ENCODE measurements at regions not wholly inside any gene's neighbourhood (a gene's known extent, or its start where the extent isn't known, plus 50 kb on each side); places are given as distances from the start of the nearest gene placed in this dataset.
"Not testable (repeated sequence)": the region's sequence is repeated elsewhere in the genome, so short reads cannot be mapped to it uniquely, and the experiment has no call there.

DNA sequence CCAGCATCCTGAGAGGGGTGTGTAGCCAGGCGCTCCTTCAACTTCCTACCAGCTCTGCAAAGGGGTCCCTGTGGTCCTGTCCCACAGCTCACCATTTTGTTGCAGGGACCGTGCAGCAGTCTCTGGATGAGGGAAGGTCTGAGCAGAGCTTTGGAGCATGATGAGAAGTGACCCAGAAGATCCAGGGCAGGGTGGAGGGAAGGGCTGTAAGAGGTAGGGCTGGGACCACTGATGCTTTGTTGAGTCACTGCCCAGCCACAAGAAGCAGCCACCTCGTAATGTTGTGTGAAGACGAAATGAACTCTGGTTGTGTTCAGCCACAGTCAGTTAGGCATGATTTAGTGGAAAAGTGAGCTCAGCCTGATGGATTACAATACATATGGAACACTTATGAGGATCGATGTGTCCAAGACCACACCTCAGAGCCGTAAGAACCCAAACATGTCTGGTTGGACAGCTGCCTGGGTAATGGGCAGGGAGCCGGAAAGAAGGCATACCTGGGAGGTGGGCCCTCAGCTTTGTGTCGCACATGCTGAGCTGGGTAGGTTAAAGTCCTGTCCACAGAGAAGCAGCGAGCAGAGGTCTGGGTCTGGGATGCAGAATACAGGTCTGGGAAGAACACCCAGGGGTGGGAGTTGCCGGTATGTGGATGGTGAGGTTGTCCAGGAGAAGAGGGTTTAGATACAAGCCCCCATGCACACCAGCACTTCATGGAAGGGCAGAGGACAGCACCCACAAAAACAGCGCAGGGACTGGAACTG, 250.1 kb downstream of the GADD45G start:
- Histone ChIP-seq H3K4me1 (ENCODE audit: insufficient read depth, low read length) (no peaks in the 10 kb centered on the region), H3K36me3 (ENCODE audit: insufficient read depth, low read length) (no peaks in the 10 kb centered on the region), H3K9ac (ENCODE audit: low read depth, low read length) (no peak overlapping the region), H3K9me3 (ENCODE audit: control insufficient read depth, insufficient read depth, low read length) (no peaks in the 10 kb centered on the region)

DNA sequence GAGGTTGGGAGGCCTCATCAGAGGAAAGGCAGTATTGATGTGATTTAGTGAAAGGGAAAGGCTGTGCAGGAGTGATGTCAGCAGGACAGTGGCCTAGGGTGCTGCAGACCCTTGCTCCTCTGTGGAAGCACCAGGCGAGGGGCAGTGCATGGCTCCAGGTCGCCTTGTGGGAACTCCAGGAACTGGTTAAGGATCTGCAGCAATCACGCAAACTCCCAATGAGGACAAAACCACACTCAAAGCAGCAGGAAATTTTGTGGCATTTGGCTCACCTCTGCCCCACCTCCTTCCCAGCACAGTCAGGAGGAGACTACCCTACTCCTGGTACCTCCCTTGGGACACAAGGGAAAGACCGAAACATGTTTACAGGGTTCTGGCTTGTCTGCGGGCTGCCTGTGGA, 251.5 kb downstream of the GADD45G start:
- not testable (repeated sequence) for H3K9me3 ChIP-seq (ENCODE audit: control insufficient read depth, insufficient read depth, low read length); H3K9ac ChIP-seq (ENCODE audit: low read depth, low read length); H3K4me1 ChIP-seq (ENCODE audit: insufficient read depth, low read length); H3K36me3 ChIP-seq (ENCODE audit: insufficient read depth, low read length)

DNA sequence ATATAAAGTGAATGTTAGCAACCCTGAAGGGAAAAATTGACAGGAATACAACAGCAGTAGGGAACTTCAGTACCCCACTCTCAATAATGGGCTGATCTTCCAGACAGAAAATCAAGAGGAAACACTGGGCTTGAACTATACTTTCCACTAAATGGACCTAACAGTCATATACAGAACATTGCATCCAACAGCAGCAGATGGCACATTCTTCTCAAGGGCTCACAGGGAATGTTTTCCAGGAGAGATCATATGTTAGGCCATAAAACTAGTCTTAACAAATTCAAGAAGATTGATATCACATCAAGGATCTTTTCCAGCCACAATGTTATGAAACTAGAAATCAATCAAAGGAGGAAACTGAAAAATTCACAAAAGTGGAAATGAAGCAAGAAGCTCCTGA, 252.1 kb downstream of the GADD45G start:
- not testable (repeated sequence) for H3K36me3 ChIP-seq (ENCODE audit: insufficient read depth, low read length); H3K9ac ChIP-seq (ENCODE audit: low read depth, low read length); H3K4me1 ChIP-seq (ENCODE audit: insufficient read depth, low read length); H3K9me3 ChIP-seq (ENCODE audit: control insufficient read depth, insufficient read depth, low read length)

DNA sequence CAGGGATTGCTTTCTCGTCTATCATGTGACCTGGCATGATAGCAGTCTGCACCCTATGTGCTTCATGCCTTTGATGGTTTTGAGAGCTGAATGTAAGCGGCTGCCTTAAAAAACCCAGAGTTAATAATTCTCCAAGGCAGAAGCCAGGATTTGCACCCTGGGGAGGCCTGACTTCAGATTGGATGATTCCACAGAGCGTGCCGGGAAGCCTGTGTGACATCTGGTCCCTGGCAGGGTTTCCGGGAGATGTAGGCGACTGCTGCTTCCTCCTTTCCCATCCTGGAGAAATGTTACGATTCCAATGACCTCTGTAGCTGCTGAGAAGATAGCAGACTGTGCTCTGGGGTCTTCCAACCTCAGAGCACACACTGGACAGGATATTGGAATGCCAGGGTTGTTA, 255.0 kb downstream of the GADD45G start:
- H3K4me1 ChIP-seq (ENCODE audit: insufficient read depth, low read length); H3K9me3 ChIP-seq (ENCODE audit: control insufficient read depth, insufficient read depth, low read length); H3K9ac ChIP-seq (ENCODE audit: low read depth, low read length); H3K36me3 ChIP-seq (ENCODE audit: insufficient read depth, low read length): not testable (repeated sequence)

DNA sequence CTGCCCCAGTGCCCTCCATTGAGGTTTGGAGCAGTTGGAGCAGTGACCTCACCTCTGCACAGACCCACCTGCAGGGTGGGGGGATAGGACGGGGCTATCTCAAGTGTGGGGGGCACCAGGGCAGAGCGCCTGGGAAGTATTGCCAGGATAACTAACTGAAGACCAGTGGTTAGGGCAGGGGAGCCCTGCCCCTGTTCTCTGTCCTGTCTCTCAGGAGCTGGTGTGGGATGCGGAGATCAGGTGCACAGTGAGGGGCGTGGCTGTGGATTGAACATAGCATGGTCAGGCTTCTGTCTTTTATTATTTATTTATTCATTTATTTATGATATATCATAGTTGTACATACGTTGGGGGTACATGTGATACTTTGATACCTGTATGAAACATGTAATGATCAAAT, 256.6 kb downstream of the GADD45G start:
- not testable (repeated sequence) for H3K9ac ChIP-seq (ENCODE audit: low read depth, low read length); H3K9me3 ChIP-seq (ENCODE audit: control insufficient read depth, insufficient read depth, low read length); H3K4me1 ChIP-seq (ENCODE audit: insufficient read depth, low read length); H3K36me3 ChIP-seq (ENCODE audit: insufficient read depth, low read length)

DNA sequence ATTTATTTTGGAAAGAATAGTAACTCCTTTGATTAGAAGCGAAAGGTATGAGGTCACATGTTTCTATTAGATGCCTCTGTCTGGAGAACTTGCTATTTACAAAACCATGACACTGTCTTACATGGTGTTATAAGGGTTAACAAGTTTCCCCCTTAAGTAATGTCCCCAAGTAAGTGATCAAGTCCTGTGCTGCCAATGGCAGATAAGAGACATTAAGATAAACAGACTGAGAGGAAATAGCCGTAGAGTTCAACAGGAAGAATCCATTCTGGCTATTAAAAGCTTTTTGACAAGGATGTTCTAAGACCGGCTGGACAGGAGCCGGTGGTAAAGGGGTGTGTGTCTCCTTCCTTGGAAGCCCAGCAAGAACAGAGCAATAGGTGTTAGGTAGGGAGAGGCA, 257.5 kb downstream of the GADD45G start:
- Histone ChIP-seq H3K4me1 (ENCODE audit: insufficient read depth, low read length) (no peaks in the 10 kb centered on the region), H3K9ac (ENCODE audit: low read depth, low read length) (no peak overlapping the region), H3K9me3 (ENCODE audit: control insufficient read depth, insufficient read depth, low read length) (no peaks in the 10 kb centered on the region), H3K36me3 (ENCODE audit: insufficient read depth, low read length) (no peaks in the 10 kb centered on the region)

DNA sequence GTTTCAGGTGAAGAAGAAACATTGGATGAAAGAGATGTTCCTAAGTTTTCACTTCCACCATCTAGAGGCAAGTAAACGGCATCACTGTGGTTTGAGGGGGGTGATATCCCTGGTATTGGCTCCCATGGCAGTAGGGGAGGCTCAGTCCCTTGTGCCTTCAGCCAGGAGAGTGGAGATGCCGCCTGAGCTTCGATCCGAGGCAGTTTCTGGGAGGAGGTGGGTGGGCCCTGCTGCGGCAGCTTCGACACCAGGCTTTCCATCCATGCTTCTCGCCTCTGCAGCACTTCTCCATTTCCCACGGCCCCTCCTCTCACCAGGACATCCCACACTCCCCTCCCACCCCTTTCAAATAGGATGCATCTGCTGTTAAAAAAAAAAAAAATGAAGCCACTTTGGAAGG, 258.3 kb downstream of the GADD45G start:
- H3K4me1 ChIP-seq (ENCODE audit: insufficient read depth, low read length) = no peaks in the 10 kb centered on the region
- H3K9ac ChIP-seq (ENCODE audit: low read depth, low read length) = no peak overlapping the region
- no peaks in the 10 kb centered on the region for H3K9me3 ChIP-seq (ENCODE audit: control insufficient read depth, insufficient read depth, low read length)
- H3K36me3 ChIP-seq (ENCODE audit: insufficient read depth, low read length) = no peaks in the 10 kb centered on the region

DNA sequence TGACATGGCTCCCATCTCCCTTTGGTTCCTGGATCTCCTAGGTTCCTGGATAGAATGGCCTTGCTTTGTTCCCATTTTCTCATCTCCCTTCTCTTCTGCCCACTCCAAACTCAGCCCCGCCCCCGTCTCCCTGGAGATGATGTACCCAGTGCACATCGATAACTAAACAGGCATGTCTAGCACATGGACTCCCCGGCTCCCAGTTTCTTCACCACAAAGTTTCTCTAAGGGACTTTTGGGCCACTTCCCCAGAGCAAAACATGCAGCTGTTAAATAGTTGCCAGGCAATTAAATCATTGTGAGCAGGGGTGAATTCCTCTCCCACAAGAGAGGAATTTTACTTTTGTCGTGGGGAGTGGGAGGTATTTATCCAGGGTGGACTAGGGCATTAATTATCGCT, 259.0 kb downstream of the GADD45G start:
- Histone ChIP-seq H3K36me3 (ENCODE audit: insufficient read depth, low read length) (no peaks in the 10 kb centered on the region), H3K9ac (ENCODE audit: low read depth, low read length) (no peak overlapping the region), H3K9me3 (ENCODE audit: control insufficient read depth, insufficient read depth, low read length) (no peaks in the 10 kb centered on the region), H3K4me1 (ENCODE audit: insufficient read depth, low read length) (no peaks in the 10 kb centered on the region)

DNA sequence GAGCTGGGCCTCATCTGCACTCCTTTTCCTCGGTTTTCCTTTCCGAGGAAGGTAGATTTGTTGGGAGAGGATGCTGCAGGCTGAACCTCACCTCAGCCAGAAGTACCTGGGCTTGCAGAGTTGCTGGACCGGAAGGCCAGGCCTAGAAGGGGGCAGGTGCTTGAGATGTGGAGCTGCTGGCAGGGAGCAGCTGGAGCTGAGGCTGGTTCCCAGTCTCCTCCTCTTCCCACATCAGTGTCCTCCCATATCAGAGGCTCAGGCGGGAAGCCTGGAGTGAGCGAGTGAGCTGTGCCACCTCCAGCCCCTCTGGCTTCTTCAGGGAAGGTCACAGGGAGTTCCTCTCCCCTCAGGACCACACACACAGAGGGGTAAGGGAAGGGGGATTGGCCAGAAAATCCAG, 259.4 kb downstream of the GADD45G start:
- Histone ChIP-seq H3K9ac (ENCODE audit: low read depth, low read length) (no peak overlapping the region), H3K9me3 (ENCODE audit: control insufficient read depth, insufficient read depth, low read length) (no peaks in the 10 kb centered on the region), H3K4me1 (ENCODE audit: insufficient read depth, low read length) (no peaks in the 10 kb centered on the region), H3K36me3 (ENCODE audit: insufficient read depth, low read length) (no peaks in the 10 kb centered on the region)

DNA sequence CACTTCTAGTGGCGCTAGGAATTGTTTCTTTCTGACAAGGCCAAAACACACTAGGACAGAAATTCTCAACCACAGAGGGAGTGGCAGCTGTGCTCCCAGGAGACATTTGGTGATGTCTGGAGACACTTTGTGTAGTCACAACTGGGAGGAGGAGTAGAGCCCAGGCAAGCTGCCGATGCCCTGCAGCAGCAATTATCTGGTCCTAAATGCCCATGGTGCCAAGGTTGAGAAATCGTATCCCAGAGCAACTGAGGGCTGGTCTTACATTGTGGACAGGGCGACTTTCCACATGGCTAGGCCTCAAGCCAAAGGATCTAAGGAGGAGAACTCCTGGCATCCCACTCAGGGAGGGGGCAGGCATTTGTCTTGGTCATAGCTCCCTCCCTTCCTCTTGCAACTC, 259.9 kb downstream of the GADD45G start:
- Histone ChIP-seq H3K36me3 (ENCODE audit: insufficient read depth, low read length) (no peaks in the 10 kb centered on the region), H3K9me3 (ENCODE audit: control insufficient read depth, insufficient read depth, low read length) (no peaks in the 10 kb centered on the region)

DNA sequence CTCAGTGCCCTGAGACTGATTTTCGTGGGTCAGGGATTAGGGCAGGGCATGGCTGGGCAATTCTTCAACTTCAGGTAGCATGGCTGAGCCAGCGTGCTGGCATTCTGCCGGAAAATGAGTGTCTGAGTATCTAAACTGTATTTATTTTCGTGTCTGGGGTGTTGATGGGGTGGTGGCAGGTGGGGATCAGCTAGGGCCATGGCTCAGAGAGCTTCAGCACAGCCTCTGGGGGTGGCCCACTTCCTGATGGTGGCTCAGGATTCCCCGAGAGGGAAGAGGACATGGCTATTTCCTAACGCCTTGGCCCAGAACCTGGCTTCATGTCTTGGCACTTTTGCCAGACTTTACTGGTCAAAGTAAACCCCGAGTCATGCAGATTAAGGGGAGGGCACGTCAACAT, 260.5 kb downstream of the GADD45G start:
- Histone ChIP-seq H3K4me1 (ENCODE audit: insufficient read depth, low read length) (no peaks in the 10 kb centered on the region), H3K9ac (ENCODE audit: low read depth, low read length) (no peak overlapping the region)

More for the DNA sequence above, 259.9 kb downstream of the GADD45G start:
- H3K9ac ChIP-seq (ENCODE audit: low read depth, low read length) = no peak overlapping the region
- no peaks in the 10 kb centered on the region for H3K4me1 ChIP-seq (ENCODE audit: insufficient read depth, low read length)

DNA sequence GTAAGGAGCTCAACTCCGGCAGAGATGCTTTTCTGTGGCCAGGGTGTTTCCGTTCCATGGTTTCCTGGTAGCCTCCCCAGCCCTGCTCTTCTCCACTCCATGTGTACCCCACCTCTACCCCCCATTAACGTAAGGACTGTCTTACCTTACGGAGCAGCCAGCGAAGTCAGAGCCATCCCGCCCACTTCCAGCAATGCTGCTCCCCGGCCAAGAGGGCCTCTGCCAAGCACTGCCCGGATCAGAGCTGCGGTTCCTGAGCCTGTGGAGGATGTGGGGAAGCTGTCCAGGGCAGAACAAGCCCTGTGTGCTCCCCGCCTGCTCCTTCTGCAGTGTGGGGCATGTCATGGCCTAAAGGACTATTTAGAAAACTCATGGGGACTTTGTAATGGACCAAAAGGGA, 261.2 kb downstream of the GADD45G start:
- H3K9me3 ChIP-seq (ENCODE audit: control insufficient read depth, insufficient read depth, low read length) = no peaks in the 10 kb centered on the region
- H3K4me1 ChIP-seq (ENCODE audit: insufficient read depth, low read length) = no peaks in the 10 kb centered on the region
- H3K36me3 ChIP-seq (ENCODE audit: insufficient read depth, low read length) = no peaks in the 10 kb centered on the region
- no peak overlapping the region for H3K9ac ChIP-seq (ENCODE audit: low read depth, low read length)

More for the DNA sequence above, 260.5 kb downstream of the GADD45G start:
- Histone ChIP-seq H3K9me3 (ENCODE audit: control insufficient read depth, insufficient read depth, low read length) (no peaks in the 10 kb centered on the region), H3K36me3 (ENCODE audit: insufficient read depth, low read length) (no peaks in the 10 kb centered on the region)

DNA sequence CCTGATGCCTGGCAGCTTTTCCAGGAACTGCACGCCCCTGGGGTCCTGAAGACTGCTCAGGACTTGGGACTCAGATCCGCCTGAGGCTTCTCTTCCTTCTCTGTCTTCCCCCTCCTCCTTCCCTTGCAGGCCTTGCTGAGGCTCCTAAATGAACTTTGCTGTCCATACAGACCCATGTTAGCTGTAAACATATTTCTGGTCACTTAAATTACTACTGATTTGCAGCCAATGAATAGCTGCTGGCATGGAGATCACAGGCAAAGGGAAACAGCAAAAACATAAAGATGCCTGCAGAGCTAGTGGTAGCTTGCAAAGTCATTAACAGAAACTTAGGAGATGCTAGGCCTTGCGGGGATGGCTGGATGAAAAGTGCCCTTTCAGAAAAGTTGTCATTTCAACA, 261.9 kb downstream of the GADD45G start:
- H3K9me3 ChIP-seq (ENCODE audit: control insufficient read depth, insufficient read depth, low read length) = no peaks in the 10 kb centered on the region
- no peaks in the 10 kb centered on the region for H3K36me3 ChIP-seq (ENCODE audit: insufficient read depth, low read length)
- H3K4me1 ChIP-seq (ENCODE audit: insufficient read depth, low read length) = no peaks in the 10 kb centered on the region
- no peak overlapping the region for H3K9ac ChIP-seq (ENCODE audit: low read depth, low read length)

DNA sequence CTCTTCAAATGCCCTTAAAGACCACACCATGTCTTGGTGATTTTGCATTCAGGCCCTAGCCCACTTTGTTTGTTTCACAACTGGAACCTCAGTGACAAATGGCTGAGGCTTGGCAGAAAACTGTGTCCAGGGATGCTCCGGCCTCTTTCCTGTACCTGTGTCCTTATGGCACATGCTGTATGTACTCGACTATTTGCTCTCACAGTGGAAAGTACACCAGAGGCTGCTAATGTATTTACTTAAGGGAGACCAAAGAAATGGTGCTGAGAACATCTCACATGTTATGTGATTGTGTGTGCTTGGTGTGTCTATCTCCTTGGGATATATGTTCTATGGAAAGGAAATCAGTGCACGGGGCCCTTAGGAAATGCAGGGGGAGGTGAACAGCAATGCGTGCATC, 263.3 kb downstream of the GADD45G start:
- Histone ChIP-seq H3K4me1 (ENCODE audit: insufficient read depth, low read length) (no peaks in the 10 kb centered on the region), H3K36me3 (ENCODE audit: insufficient read depth, low read length) (no peaks in the 10 kb centered on the region), H3K9me3 (ENCODE audit: control insufficient read depth, insufficient read depth, low read length) (no peaks in the 10 kb centered on the region), H3K9ac (ENCODE audit: low read depth, low read length) (no peak overlapping the region)

DNA sequence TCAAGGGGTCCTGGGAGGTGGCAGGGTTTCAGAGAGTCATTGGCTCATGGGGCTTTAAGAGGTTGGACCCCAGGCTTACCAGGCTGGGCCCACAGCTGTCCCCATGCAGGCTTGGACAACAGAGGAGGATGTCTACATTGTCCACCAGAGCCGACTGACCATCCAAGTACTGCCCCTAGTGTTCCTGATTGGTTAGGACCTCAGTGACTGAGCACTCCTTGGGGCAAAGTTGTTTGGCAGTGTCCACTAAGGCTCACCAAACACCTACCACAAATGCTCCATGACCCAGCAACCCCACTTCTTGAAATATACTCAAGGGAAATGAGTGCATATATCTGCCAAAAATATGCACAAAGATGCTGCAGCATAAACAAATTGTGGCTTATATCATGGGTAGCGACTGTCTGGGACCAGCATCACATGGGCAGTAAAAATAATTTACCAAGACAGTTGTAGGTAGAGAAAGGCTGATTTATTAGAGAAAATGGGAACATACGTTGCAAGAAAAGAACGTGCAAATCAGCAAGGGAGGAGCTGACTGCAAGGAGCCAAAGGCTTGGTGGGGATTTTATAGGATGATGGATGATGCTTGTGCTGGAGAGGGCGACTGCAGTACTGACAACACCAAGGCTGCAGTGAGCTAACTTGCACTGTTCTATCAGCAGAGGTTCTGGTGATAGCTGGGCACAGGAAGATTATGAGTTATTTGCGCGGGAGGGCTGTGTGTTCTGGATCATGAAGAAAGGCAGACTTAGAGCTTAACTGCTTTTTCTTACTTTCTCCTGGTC, 265.2 kb downstream of the GADD45G start:
- H3K36me3 ChIP-seq (ENCODE audit: insufficient read depth, low read length) = no peaks in the 10 kb centered on the region
- H3K4me1 ChIP-seq (ENCODE audit: insufficient read depth, low read length) = no peaks in the 10 kb centered on the region
- H3K9me3 ChIP-seq (ENCODE audit: control insufficient read depth, insufficient read depth, low read length) = no peaks in the 10 kb centered on the region
- no peak overlapping the region for H3K9ac ChIP-seq (ENCODE audit: low read depth, low read length)

All from ES-I3 (cell line).